Keratinocyte (primary cell): ENCODE measurements at regions not wholly inside any gene's neighbourhood (a gene's known extent, or its start where the extent isn't known, plus 50 kb on each side); places are given as distances from the start of the nearest gene placed in this dataset.

Source experiments
- DNase-seq: peaks from one replicate; pipeline ENCODE4 v3.0.0-alpha.2; 2011; ENCODE audit warnings: low read depth, missing footprints, low spot score
- FAIRE-seq: peaks from 2 replicates; lab custom pipeline; 2011; peaks lifted over from hg19 to GRCh38; lab: Jason Lieb, UNC
- H2AFZ ChIP-seq: 2 replicates; pipeline ENCODE4 v1.6.0; 2012; ENCODE audit warnings: low read length, control low read depth, inconsistent platforms; ENCODE audit not compliant: control insufficient read depth
- H3K27ac ChIP-seq: 2 replicates; pipeline ENCODE4 v1.5.1; 2011; ENCODE audit warnings: low read length; ENCODE audit not compliant: control insufficient read depth, insufficient read depth
- H3K27me3 ChIP-seq: 3 replicates; pipeline ENCODE4 v1.6.0; 2011; ENCODE audit warnings: low read length; ENCODE audit not compliant: control insufficient read depth, insufficient read depth; ENCODE audit errors: extremely low read depth
- H3K36me3 ChIP-seq, 2 experiments: 2 replicates in 1 of 2; 3 replicates in 1 of 2; pipeline ENCODE4 v1.5.1; 2011; ENCODE audit warnings: low read length in 2 of 2, mild to moderate bottlenecking in 1 of 2; ENCODE audit not compliant: control insufficient read depth in 2 of 2, insufficient read depth in 2 of 2; ENCODE audit errors: extremely low read depth in 1 of 2
- H3K4me1 ChIP-seq: 3 replicates; pipeline ENCODE4 v1.5.1; 2011; ENCODE audit warnings: low read length; ENCODE audit not compliant: control insufficient read depth, insufficient read depth; ENCODE audit errors: extremely low read depth
- H3K4me2 ChIP-seq: 3 replicates; pipeline ENCODE4 v1.6.0; 2011; ENCODE audit warnings: low read depth, low read length; ENCODE audit not compliant: control insufficient read depth, insufficient read depth; ENCODE audit errors: extremely low read depth
- H3K4me3 ChIP-seq, 3 experiments: fragments of 200-600 bp in 1 of 3; sonication (generic) in 1 of 3; 2 replicates in 2 of 3; 3 replicates in 1 of 3; pipeline ENCODE4 v1.5.1; 2011 to 2016; ENCODE audit warnings: low read length in 3 of 3, mild to moderate bottlenecking in 3 of 3, control low read depth in 2 of 3, inconsistent platforms in 1 of 3, low read depth in 1 of 3, mixed read lengths in 1 of 3, mixed run types in 1 of 3, moderate library complexity in 1 of 3; ENCODE audit not compliant: control insufficient read depth in 2 of 3, insufficient read depth in 2 of 3; ENCODE audit errors: extremely low read depth in 1 of 3
- H3K79me2 ChIP-seq: 2 replicates; pipeline ENCODE4 v1.6.0; 2012; ENCODE audit warnings: low read length; ENCODE audit not compliant: control insufficient read depth, insufficient read depth
- H3K9ac ChIP-seq: 3 replicates; pipeline ENCODE4 v1.6.0; 2011; ENCODE audit warnings: low read length; ENCODE audit not compliant: control insufficient read depth, insufficient read depth; ENCODE audit errors: extremely low read depth
- H3K9me1 ChIP-seq: 3 replicates; pipeline ENCODE4 v1.6.0; 2011; ENCODE audit warnings: low read length; ENCODE audit not compliant: control insufficient read depth, insufficient read depth; ENCODE audit errors: extremely low read depth
- H3K9me3 ChIP-seq: 2 replicates; pipeline ENCODE4 v1.5.1; 2012; ENCODE audit warnings: low read depth, low read length; ENCODE audit not compliant: control insufficient read depth
- H4K20me1 ChIP-seq: 3 replicates; pipeline ENCODE4 v1.6.0; 2011; ENCODE audit warnings: low read length; ENCODE audit not compliant: control insufficient read depth, insufficient read depth; ENCODE audit errors: extremely low read depth
- EZH2 ChIP-seq: IDR thresholded peaks from one replicate; pipeline ENCODE4 v1.6.1; 2012; ENCODE audit warnings: inconsistent platforms, mild to moderate bottlenecking, low read length, moderate library complexity
- dilution Hi-C: fragments of 300-500 bp; cut with MboI; formaldehyde crosslinking; loops from one replicate; pipeline ENCODE4 v1.7.0; 2020; ENCODE audit warnings: low sequenced_read_pairs; ENCODE audit not compliant: extremely low pct_ligation_motif_present
- TF ChIP-seq, protein P1 (sequence below), 3 experiments: IDR thresholded peaks in 1 of 3; conservative IDR thresholded peaks in 1 of 3; optimal IDR thresholded peaks in 1 of 3; 2 replicates in 2 of 3; 3 replicates in 1 of 3; pipeline versions ENCODE3 to v1.5.1; 2011; ENCODE audit warnings: low read length in 3 of 3, mild to moderate bottlenecking in 3 of 3, moderate library complexity in 2 of 3, control low read depth in 1 of 3, inconsistent platforms in 1 of 3; ENCODE audit not compliant: insufficient read depth in 2 of 3; ENCODE audit errors: extremely low read depth in 1 of 3

DNA sequence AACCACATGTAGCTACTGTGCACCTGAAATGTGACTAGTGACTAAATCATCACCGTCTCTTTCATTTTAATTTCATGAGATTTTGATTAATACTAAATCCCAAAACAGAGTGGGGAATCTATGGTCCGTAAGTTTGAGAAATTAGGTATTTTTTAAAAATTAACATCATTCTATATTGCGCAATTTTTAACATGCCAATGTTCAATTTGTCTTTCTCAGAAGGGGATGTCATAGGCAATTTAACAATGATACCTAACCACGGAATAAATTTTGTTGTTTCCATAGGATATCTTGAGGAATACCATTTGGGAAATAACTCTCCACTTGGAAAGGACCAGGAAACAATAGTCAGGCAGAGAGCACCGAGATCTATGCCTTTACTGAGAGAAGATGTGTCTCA, 267.7 kb downstream of the FAM76B start:
- DNase-seq, result no peak
- Histone ChIP-seq H3K27ac (peak overlapping the region; percentile 66), H3K4me1 (peaks cover 37% of the 10 kb centered on the region), H3K9ac (no peak overlapping the region), H3K4me2 (peak overlapping the region; percentile 17), H3K79me2 (no peaks in the 10 kb centered on the region), H3K9me1 (no peaks in the 10 kb centered on the region), H3K27me3 (no peaks in the 10 kb centered on the region), H3K4me3 (no peak overlapping the region), H2AFZ (no peak overlapping the region), H4K20me1 (no peaks in the 10 kb centered on the region), H3K9me3 (no peaks in the 10 kb centered on the region), H3K36me3 (no peaks in the 10 kb centered on the region)
- TF ChIP-seq, protein P1, sequence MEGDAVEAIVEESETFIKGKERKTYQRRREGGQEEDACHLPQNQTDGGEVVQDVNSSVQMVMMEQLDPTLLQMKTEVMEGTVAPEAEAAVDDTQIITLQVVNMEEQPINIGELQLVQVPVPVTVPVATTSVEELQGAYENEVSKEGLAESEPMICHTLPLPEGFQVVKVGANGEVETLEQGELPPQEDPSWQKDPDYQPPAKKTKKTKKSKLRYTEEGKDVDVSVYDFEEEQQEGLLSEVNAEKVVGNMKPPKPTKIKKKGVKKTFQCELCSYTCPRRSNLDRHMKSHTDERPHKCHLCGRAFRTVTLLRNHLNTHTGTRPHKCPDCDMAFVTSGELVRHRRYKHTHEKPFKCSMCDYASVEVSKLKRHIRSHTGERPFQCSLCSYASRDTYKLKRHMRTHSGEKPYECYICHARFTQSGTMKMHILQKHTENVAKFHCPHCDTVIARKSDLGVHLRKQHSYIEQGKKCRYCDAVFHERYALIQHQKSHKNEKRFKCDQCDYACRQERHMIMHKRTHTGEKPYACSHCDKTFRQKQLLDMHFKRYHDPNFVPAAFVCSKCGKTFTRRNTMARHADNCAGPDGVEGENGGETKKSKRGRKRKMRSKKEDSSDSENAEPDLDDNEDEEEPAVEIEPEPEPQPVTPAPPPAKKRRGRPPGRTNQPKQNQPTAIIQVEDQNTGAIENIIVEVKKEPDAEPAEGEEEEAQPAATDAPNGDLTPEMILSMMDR (optimal IDR thresholded peaks at IDR 0.05 in 1 of 3, IDR thresholded peaks at IDR 0.05 in 1 of 3, conservative IDR thresholded peaks at IDR 0.05 in 1 of 3; ENCODE audit: extremely low read depth in 1 of 3, insufficient read depth in 2 of 3, low read length in 3 of 3), result no peak
- TF ChIP-seq EZH2, result no peak
- dilution Hi-C loops, result no loop called here
- FAIRE-seq, result no peak

DNA sequence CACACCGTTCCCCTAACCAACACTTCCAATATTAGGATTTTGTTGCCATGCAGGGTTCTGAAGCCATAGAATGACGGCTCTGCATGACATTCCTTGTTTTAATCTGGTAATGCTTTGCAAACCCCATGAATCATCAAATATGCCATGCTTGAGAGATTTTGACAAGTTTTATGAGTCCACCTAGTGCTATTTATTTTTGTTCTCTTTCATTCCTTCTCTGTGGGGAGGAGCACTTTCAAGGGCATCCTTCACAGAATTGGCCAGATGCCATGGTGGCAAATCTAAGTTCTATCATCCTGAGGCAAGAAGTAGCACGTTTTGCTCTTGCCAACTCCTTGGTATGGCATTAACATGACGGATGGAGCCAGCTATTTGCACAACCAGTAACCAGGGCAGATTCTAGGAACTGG, 268.4 kb downstream of the FAM76B start:
- TF ChIP-seq, protein P1 (optimal IDR thresholded peaks at IDR 0.05 in 1 of 3, IDR thresholded peaks at IDR 0.05 in 1 of 3, conservative IDR thresholded peaks at IDR 0.05 in 1 of 3; ENCODE audit: extremely low read depth in 1 of 3, insufficient read depth in 2 of 3, low read length in 3 of 3), result no peak
- Histone ChIP-seq H3K9me3 (no peaks in the 10 kb centered on the region), H4K20me1 (no peaks in the 10 kb centered on the region), H3K4me1 (peaks cover 44% of the 10 kb centered on the region), H3K36me3 (no peaks in the 10 kb centered on the region), H3K79me2 (no peaks in the 10 kb centered on the region), H3K4me2 (peak overlapping the region; percentile 17), H3K9ac (no peak overlapping the region), H3K27me3 (no peaks in the 10 kb centered on the region), H2AFZ (no peak overlapping the region), H3K4me3 (no peak overlapping the region), H3K27ac (peak overlapping the region; percentile 66), H3K9me1 (no peaks in the 10 kb centered on the region)
- dilution Hi-C loops, result no loop called here
- DNase-seq (peak; percentile 96), FAIRE-seq (peak; percentile 93)
